ENCODE measurements at regions not wholly inside any gene's neighbourhood (a gene's known extent, or its start where the extent isn't known, plus 50 kb on each side); places are given as distances from the start of the nearest gene placed in this dataset.

GRCh38 chr20:56173438-56173837 lies 75.1 kb upstream of the MC3R start:
- TF ChIP-seq, protein P1, sequence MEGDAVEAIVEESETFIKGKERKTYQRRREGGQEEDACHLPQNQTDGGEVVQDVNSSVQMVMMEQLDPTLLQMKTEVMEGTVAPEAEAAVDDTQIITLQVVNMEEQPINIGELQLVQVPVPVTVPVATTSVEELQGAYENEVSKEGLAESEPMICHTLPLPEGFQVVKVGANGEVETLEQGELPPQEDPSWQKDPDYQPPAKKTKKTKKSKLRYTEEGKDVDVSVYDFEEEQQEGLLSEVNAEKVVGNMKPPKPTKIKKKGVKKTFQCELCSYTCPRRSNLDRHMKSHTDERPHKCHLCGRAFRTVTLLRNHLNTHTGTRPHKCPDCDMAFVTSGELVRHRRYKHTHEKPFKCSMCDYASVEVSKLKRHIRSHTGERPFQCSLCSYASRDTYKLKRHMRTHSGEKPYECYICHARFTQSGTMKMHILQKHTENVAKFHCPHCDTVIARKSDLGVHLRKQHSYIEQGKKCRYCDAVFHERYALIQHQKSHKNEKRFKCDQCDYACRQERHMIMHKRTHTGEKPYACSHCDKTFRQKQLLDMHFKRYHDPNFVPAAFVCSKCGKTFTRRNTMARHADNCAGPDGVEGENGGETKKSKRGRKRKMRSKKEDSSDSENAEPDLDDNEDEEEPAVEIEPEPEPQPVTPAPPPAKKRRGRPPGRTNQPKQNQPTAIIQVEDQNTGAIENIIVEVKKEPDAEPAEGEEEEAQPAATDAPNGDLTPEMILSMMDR (conservative IDR thresholded peaks at IDR 0.05; ENCODE audit: low read depth, low read length): no peak
- H3K4me3 ChIP-seq (ENCODE audit: low read depth, low read length): no peak overlapping the region
- DNase-seq (ENCODE audit: low read depth): no peak

DNA sequence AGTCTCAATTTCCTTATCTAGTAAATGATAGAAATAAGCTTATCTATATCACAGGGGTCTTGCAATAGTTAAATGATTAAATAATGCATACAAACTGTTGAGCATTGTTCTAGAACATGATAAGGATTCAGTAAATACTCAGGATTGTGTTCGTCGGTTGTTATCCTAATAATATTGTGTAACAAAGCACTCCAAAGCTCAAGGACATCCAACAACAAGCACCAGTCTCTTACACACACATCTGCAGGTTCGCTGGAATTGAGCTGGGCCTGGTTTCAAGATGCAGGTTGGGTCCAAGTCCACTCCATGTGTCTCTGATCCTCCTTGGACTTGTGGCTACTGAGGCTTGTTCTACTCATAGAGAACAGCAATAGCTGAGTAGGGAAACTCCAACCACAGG lies 74.1 kb upstream of the MC3R start:
- no peak overlapping the region for H3K4me3 ChIP-seq (ENCODE audit: low read depth, low read length)
- TF ChIP-seq, protein P1 (conservative IDR thresholded peaks at IDR 0.05; ENCODE audit: low read depth, low read length): no peak
- no peak for DNase-seq (ENCODE audit: low read depth)

- H3K4me3 ChIP-seq (ENCODE audit: low read depth, low read length): no peak overlapping the region
- DNase-seq (ENCODE audit: low read depth): no peak
- TF ChIP-seq, protein P1 (conservative IDR thresholded peaks at IDR 0.05; ENCODE audit: low read depth, low read length): no peak
Observed at GRCh38 chr20:56175884-56176283, 72.6 kb upstream of the MC3R start.

DNA sequence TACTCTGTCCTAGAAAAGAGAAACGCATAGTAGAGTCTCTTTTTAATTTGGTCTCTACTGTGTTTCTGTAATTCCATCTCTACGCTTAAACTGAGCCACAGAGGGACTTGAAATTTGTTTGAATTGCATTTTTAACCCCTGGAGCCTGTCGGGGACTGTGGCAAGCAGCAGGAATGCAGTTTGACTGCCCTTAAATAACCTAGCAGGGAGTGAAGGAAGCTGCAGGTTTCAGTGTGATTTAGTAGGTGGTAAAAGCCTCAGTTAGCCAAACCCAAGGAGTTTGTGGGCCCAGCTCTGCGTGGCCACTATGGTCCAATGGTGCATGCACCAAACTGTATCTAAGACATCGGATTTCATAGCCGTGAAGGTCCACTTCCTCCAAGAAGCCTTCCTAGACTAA lies 70.3 kb upstream of the MC3R start:
- no peak for DNase-seq (ENCODE audit: low read depth)
- no peak overlapping the region for H3K4me3 ChIP-seq (ENCODE audit: low read depth, low read length)
- TF ChIP-seq, protein P1 (conservative IDR thresholded peaks at IDR 0.05; ENCODE audit: low read depth, low read length): no peak

- TF ChIP-seq, protein P1 (conservative IDR thresholded peaks at IDR 0.05; ENCODE audit: low read depth, low read length): no peak
- DNase-seq (ENCODE audit: low read depth): no peak
- no peak overlapping the region for H3K4me3 ChIP-seq (ENCODE audit: low read depth, low read length)
Observed at GRCh38 chr20:56179051-56179450, 69.5 kb upstream of the MC3R start.

- no peak overlapping the region for H3K4me3 ChIP-seq (ENCODE audit: low read depth, low read length)
- TF ChIP-seq, protein P1 (conservative IDR thresholded peaks at IDR 0.05; ENCODE audit: low read depth, low read length): no peak
- DNase-seq (ENCODE audit: low read depth): no peak
Observed at GRCh38 chr20:56181583-56181982, 66.9 kb upstream of the MC3R start.

GRCh38 chr20:56187534-56188165 lies 60.9 kb upstream of the MC3R start:
- no peak for DNase-seq (ENCODE audit: low read depth)

More at GRCh38 chr20:56187534-56188165, 60.9 kb upstream of the MC3R start:
- TF ChIP-seq, protein P1 (conservative IDR thresholded peaks at IDR 0.05; ENCODE audit: low read depth, low read length): peak; percentile 3
- no peak overlapping the region for H3K4me3 ChIP-seq (ENCODE audit: low read depth, low read length)
